GM12872 (cell line): ENCODE measurements at regions not wholly inside any gene's neighbourhood (a gene's known extent, or its start where the extent isn't known, plus 50 kb on each side); places are given as distances from the start of the nearest gene placed in this dataset.

Source experiments
- CTCF ChIP-seq: IDR thresholded peaks from 3 replicates; pipeline ENCODE4 v1.5.1; 2011; ENCODE audit warnings: low read depth, mild to moderate bottlenecking, low read length, moderate library complexity; ENCODE audit not compliant: insufficient read depth

- TF ChIP-seq CTCF, result no peak
Measured at GRCh38 chr1:87930796-87931195, 602.1 kb downstream of the LMO4 start.

GRCh38 chr1:87933171-87933570 lies 604.5 kb downstream of the LMO4 start:
- TF ChIP-seq CTCF, result no peak

GRCh38 chr1:87935130-87935529 lies 606.5 kb downstream of the LMO4 start:
- no peak for TF ChIP-seq CTCF

GRCh38 chr1:87937831-87938395 lies 609.2 kb downstream of the LMO4 start:
- TF ChIP-seq CTCF, result no peak

- TF ChIP-seq CTCF, result no peak
Measured at GRCh38 chr1:87938631-87939030, 610.0 kb downstream of the LMO4 start.

- TF ChIP-seq CTCF, result no peak
Measured at GRCh38 chr1:87939444-87939843, 610.8 kb downstream of the LMO4 start.

- TF ChIP-seq CTCF, result no peak
Measured at GRCh38 chr1:87940421-87940820, 611.7 kb downstream of the LMO4 start.
